ENCODE measurements at regions not wholly inside any gene's neighbourhood (a gene's known extent, or its start where the extent isn't known, plus 50 kb on each side); places are given as distances from the start of the nearest gene placed in this dataset.

DNA sequence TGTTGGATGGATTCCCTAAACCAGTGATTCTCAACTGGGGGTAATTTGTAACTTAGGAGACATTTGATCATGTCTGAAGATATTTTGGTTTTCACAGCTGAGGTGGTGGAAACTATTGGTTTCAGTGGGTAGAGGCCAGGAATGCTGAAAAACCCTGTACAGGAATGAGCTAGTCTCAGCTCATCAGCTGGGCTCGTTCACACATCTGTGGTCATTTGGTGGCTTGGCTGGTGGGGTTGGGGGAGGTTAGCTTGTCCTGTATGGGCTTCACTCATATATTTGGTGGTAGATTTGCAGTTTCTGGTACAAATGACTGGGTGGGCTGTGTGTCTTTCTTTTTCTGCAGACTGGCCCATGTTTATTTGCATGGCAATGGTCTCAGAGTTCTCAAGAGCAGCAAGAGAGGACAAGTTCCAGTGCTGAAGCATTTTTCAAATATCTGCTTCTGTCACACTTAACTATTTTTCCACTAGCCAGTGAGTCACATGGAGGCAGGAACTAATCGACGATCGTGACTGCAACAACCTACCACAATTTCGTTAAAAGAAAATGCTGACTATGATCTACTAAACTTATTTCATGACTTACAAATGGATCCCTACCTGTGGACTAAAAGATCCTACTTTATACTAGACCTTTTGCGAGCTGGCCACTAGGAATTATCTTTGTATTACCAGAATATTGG, 321.7 kb upstream of the PLXNA2 start:
- ATAC-seq (no peak), DNase-seq (no peak)
- intact Hi-C loops (cut with DNase I), result no loop called here
- no peaks in the 10 kb centered on the region for H3K27me3 ChIP-seq (ENCODE audit: control insufficient read depth, insufficient read depth)
- no peak overlapping the region for H3K27ac ChIP-seq (ENCODE audit: low read length)
- H3K4me3 ChIP-seq (ENCODE audit: low read length), result no peak overlapping the region
- no peaks in the 10 kb centered on the region for H3K9me3 ChIP-seq (ENCODE audit: control insufficient read depth, low read length)
- no peaks in the 10 kb centered on the region for H3K4me1 ChIP-seq (ENCODE audit: control insufficient read depth, insufficient read depth, low read length)
- WGBS, result 96% methylated on average over 6 of the region's 6 CpGs

DNA sequence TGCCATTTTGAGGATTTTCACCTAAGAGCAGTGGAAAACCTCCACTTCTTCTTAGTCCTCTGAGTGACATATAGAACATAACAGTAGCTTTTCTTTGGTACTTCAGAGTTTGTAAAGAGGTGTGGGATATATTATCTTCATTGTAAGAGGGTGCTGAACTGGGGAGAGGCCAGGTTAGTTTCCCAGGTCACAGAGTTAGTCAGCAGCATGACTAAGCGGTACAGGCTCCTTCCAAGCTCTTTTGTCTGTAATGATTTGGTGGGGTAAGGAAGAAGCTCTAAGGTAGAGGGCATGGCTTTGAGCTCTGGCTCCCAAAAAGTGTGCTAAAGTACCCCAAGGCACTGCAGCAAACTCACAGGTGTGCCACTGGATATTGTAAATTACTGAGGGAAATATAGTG, 325.0 kb upstream of the PLXNA2 start:
- no peaks in the 10 kb centered on the region for H3K4me1 ChIP-seq (ENCODE audit: control insufficient read depth, insufficient read depth, low read length)
- DNase-seq (no peak), ATAC-seq (no peak)
- H3K4me3 ChIP-seq (ENCODE audit: low read length), result no peak overlapping the region
- no peak overlapping the region for H3K27ac ChIP-seq (ENCODE audit: low read length)
- intact Hi-C loops (cut with DNase I), result no loop called here
- H3K27me3 ChIP-seq (ENCODE audit: control insufficient read depth, insufficient read depth), result no peaks in the 10 kb centered on the region
- H3K9me3 ChIP-seq (ENCODE audit: control insufficient read depth, low read length), result no peaks in the 10 kb centered on the region
- WGBS, result 89% methylated on average over 1 of the region's 1 CpG

DNA sequence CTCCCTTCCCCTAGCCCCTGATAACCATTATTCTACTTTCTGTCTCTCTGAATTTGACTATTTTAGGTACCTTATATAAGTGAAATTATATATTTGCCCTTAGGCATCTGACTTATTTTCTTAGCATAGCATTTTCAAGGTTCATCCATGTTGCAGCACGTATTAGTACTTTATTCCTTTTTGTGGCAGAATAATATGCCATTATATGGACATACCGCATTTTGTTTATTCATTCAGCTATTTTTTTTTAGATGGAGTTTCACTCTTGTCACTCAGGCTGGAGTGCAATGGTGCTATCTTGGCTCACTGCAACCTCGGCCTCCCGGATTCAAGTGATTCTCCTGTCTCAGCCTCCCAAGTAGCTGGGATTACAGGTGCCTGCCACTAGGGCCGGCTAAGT, 326.2 kb upstream of the PLXNA2 start:
- intact Hi-C loops (cut with DNase I), result no loop called here
- Histone ChIP-seq H3K4me1 (ENCODE audit: control insufficient read depth, insufficient read depth, low read length) (no peaks in the 10 kb centered on the region), H3K27ac (ENCODE audit: low read length) (no peak overlapping the region), H3K27me3 (ENCODE audit: control insufficient read depth, insufficient read depth) (no peaks in the 10 kb centered on the region), H3K9me3 (ENCODE audit: control insufficient read depth, low read length) (no peaks in the 10 kb centered on the region), H3K4me3 (ENCODE audit: low read length) (no peak overlapping the region)
- WGBS, result 93% methylated on average over 5 of the region's 5 CpGs
- DNase-seq (no peak), ATAC-seq (no peak)

- no peak overlapping the region for H3K4me3 ChIP-seq (ENCODE audit: low read length)
- H3K27ac ChIP-seq (ENCODE audit: low read length), result no peak overlapping the region
- intact Hi-C loops (cut with DNase I), result no loop called here
- 90% methylated on average over 4 of the region's 4 CpGs for WGBS
- peaks cover 4% of the 10 kb centered on the region for H3K4me1 ChIP-seq (ENCODE audit: control insufficient read depth, insufficient read depth, low read length)
- no peak for DNase-seq
- no peak for ATAC-seq
- H3K27me3 ChIP-seq (ENCODE audit: control insufficient read depth, insufficient read depth), result no peaks in the 10 kb centered on the region
- no peaks in the 10 kb centered on the region for H3K9me3 ChIP-seq (ENCODE audit: control insufficient read depth, low read length)
These were observed 332.2 kb upstream of the PLXNA2 start for GRCh38 chr1:208576425-208576824.

DNA sequence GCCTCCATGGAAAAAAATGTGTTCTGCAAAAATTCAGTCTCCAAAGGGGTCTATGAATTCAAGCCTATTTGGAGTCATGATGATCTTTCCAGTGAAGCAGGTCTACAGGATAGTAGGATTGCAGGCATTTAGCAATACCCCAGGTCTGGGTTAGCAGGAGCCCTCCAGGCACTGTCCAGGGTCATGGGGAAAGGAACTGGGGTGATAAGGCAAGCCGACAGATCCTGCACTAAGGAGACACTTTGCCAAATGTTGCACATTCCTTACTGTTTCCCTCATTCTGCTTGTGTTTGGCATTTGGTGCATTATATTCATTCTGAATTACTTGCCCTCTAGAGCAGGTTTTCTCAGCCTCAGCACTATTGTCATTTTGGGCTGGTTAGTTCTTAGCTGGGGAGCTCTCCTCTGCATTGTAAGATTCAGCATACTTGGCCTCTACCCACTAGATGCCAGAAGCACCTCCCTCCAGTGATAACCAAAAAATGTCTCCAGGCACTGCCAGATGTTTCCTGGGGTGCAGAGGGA, 333.3 kb upstream of the PLXNA2 start:
- peak in 1 of 3 donors; percentile 26 for DNase-seq
- Histone ChIP-seq H3K9me3 (ENCODE audit: control insufficient read depth, low read length) (no peaks in the 10 kb centered on the region), H3K4me3 (ENCODE audit: low read length) (no peak overlapping the region), H3K4me1 (ENCODE audit: control insufficient read depth, insufficient read depth, low read length) (peaks cover 4% of the 10 kb centered on the region), H3K27ac (ENCODE audit: low read length) (no peak overlapping the region), H3K27me3 (ENCODE audit: control insufficient read depth, insufficient read depth) (no peaks in the 10 kb centered on the region)
- intact Hi-C loops (cut with DNase I), result no loop called here
- 20% methylated on average over 1 of the region's 1 CpG for WGBS
- peak; percentile 24 to 50 for ATAC-seq

DNA sequence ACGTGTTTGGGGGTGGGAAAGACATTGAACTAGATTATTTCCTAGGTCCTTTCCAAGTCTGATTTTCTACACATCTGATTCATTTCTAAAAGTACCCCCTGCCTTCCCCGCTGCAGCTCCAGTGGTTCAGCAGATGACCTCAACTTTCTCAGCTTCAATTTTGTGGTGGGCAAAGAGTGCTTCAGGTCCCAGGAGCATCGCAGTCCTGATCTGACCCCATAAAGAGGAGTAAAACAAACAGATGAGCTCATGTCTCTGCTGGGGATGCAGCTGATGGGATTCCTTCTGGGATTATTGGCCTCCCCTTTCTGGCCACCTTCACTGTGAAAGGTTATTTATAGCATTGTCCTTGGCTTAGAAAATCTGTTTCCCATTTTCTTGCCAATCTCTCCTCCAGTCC, 337.0 kb upstream of the PLXNA2 start:
- H3K27me3 ChIP-seq (ENCODE audit: control insufficient read depth, insufficient read depth), result no peaks in the 10 kb centered on the region
- DNase-seq (no peak), ATAC-seq (no peak)
- H3K27ac ChIP-seq (ENCODE audit: low read length), result no peak overlapping the region
- H3K9me3 ChIP-seq (ENCODE audit: control insufficient read depth, low read length), result no peaks in the 10 kb centered on the region
- H3K4me3 ChIP-seq (ENCODE audit: low read length), result no peak overlapping the region
- H3K4me1 ChIP-seq (ENCODE audit: control insufficient read depth, insufficient read depth, low read length), result peaks cover 4% of the 10 kb centered on the region
- 65% methylated on average over 3 of the region's 3 CpGs for WGBS
- intact Hi-C loops (cut with DNase I), result no loop called here

GRCh38 chr1:208581667-208582066, 337.5 kb upstream of the PLXNA2 start:
- intact Hi-C loops (cut with DNase I), result no loop called here
- Histone ChIP-seq H3K27ac (ENCODE audit: low read length) (no peak overlapping the region), H3K9me3 (ENCODE audit: control insufficient read depth, low read length) (no peaks in the 10 kb centered on the region), H3K4me1 (ENCODE audit: control insufficient read depth, insufficient read depth, low read length) (peaks cover 4% of the 10 kb centered on the region), H3K27me3 (ENCODE audit: control insufficient read depth, insufficient read depth) (no peaks in the 10 kb centered on the region), H3K4me3 (ENCODE audit: low read length) (no peak overlapping the region)
- DNase-seq, result no peak
- no peak for ATAC-seq
- 89% methylated on average over 5 of the region's 5 CpGs for WGBS

- no peak overlapping the region for H3K4me3 ChIP-seq (ENCODE audit: low read length)
- H3K4me1 ChIP-seq (ENCODE audit: control insufficient read depth, insufficient read depth, low read length), result no peaks in the 10 kb centered on the region
- H3K27me3 ChIP-seq (ENCODE audit: control insufficient read depth, insufficient read depth), result no peaks in the 10 kb centered on the region
- H3K27ac ChIP-seq (ENCODE audit: low read length), result no peak overlapping the region
- intact Hi-C loops (cut with DNase I), result no loop called here
- ATAC-seq (no peak), DNase-seq (no peak)
- WGBS, result 78% methylated on average over 6 of the region's 6 CpGs
- no peaks in the 10 kb centered on the region for H3K9me3 ChIP-seq (ENCODE audit: control insufficient read depth, low read length)
These were observed 340.1 kb upstream of the PLXNA2 start for GRCh38 chr1:208584167-208584755.

- intact Hi-C loops (cut with DNase I), result no loop called here
- WGBS, result 58% methylated on average over 2 of the region's 2 CpGs
These were observed 342.9 kb upstream of the PLXNA2 start for GRCh38 chr1:208587110-208587509.

DNA sequence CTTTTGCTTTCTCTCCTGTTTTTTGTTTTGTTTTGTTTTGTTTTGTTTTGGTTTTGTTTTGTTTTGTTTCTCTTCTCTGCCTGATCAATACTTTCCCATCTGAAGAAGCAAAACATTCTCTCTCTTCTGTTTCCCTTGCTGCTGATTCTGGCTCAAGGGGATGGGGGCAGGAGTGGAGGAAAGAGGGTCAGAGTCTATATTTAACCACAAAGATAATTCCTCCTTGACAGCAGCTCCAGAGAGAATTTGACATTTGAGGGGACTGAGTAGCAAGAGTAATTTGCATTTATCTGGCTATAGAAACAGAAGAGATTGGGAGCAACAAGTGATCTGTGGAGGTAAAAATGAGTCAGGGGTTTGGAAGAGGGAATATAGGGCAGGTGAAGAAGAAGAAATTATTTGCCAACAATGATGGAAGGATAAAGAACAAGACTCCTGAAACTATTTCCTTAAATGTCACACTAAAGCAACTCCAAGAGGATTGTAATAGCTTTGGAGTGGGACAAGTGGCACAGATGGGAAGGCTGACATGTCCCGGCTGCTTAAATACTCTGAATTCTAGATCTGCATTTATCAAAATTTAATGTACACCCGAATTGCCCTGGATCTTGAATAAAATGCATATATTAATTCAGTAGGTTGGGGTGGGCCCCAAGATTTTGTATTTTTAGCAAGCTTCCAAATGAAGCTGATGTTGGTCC, 349.3 kb upstream of the PLXNA2 start:
- peak in 1 of 2 donors; percentile 68 for ATAC-seq
- no peak overlapping the region for H3K4me3 ChIP-seq (ENCODE audit: low read length)
- WGBS, result 49% methylated on average over 2 of the region's 2 CpGs
- no peaks in the 10 kb centered on the region for H3K27me3 ChIP-seq (ENCODE audit: control insufficient read depth, insufficient read depth)
- DNase-seq, result no peak
- intact Hi-C loops (cut with DNase I), result no loop called here
- H3K4me1 ChIP-seq (ENCODE audit: control insufficient read depth, insufficient read depth, low read length), result no peaks in the 10 kb centered on the region
- peak overlapping the region; percentile 41 for H3K27ac ChIP-seq (ENCODE audit: low read length)
- no peaks in the 10 kb centered on the region for H3K9me3 ChIP-seq (ENCODE audit: control insufficient read depth, low read length)

More at GRCh38 chr1:208587110-208587509, 342.9 kb upstream of the PLXNA2 start:
- Histone ChIP-seq H3K27me3 (ENCODE audit: control insufficient read depth, insufficient read depth) (no peaks in the 10 kb centered on the region), H3K4me3 (ENCODE audit: low read length) (no peak overlapping the region), H3K9me3 (ENCODE audit: control insufficient read depth, low read length) (no peaks in the 10 kb centered on the region), H3K27ac (ENCODE audit: low read length) (no peak overlapping the region), H3K4me1 (ENCODE audit: control insufficient read depth, insufficient read depth, low read length) (no peaks in the 10 kb centered on the region)
- DNase-seq (no peak), ATAC-seq (no peak)

GRCh38 chr1:208595236-208595635, 351.1 kb upstream of the PLXNA2 start:
- H3K9me3 ChIP-seq (ENCODE audit: control insufficient read depth, low read length), result no peaks in the 10 kb centered on the region
- no peak for ATAC-seq
- H3K27ac ChIP-seq (ENCODE audit: low read length), result no peak overlapping the region
- no peaks in the 10 kb centered on the region for H3K4me1 ChIP-seq (ENCODE audit: control insufficient read depth, insufficient read depth, low read length)
- H3K27me3 ChIP-seq (ENCODE audit: control insufficient read depth, insufficient read depth), result no peaks in the 10 kb centered on the region
- no peak for DNase-seq
- intact Hi-C loops (cut with DNase I), result no loop called here
- H3K4me3 ChIP-seq (ENCODE audit: low read length), result no peak overlapping the region
- 82% methylated on average over 3 of the region's 3 CpGs for WGBS
